Panc1 (cell line): ENCODE measurements at regions not wholly inside any gene's neighbourhood (a gene's known extent, or its start where the extent isn't known, plus 50 kb on each side); places are given as distances from the start of the nearest gene placed in this dataset.

Source experiments
- CTCF ChIP-seq: fragments of 450-650 bp; IDR thresholded peaks from 2 replicates; pipeline ENCODE4 v1.5.1; 2017; ENCODE audit warnings: mild to moderate bottlenecking
- REST ChIP-seq, 2 experiments: IDR thresholded peaks; 2 replicates each; pipeline ENCODE4 v1.6.1; 2011 to 2012; ENCODE audit warnings: low read depth in 2 of 2, control low read depth in 1 of 2, low read length in 1 of 2, mild to moderate bottlenecking in 1 of 2, moderate library complexity in 1 of 2; ENCODE audit not compliant: insufficient read depth in 1 of 2

DNA sequence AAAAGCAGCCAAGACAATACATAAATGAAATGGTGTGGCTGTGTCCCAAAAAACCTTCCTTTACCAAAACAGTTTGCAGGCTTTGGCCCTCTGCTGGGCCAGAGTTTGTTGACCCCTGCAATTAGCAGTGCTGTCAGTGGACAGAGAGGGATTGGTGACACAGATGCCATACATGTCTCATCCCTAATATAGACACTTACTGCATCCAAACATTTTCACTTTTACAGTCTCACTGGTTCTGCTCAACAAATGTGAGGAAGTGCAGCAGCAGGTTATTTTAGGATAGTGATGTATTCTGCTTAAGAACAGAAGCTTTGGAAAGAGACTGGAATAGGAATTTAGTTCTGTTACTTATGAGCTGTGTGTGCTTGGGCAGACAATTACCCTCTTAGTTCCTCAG, 462.8 kb upstream of the LRRC7 start:
- TF ChIP-seq CTCF = no peak
- no peak for TF ChIP-seq REST (IDR thresholded peaks at IDR 0.05; ENCODE audit: insufficient read depth in 1 of 2, low read depth in 2 of 2, low read length in 1 of 2)
